WTC11 (cell line): ENCODE measurements at regions not wholly inside any gene's neighbourhood (a gene's known extent, or its start where the extent isn't known, plus 50 kb on each side); places are given as distances from the start of the nearest gene placed in this dataset.

Source experiments
- ATAC-seq: fragments of 200-7000 bp; cut with Tn5 transposase; 2 replicates; pipeline ENCODE4 v1.10.0; 2021; ENCODE audit warnings: mild to moderate bottlenecking, moderate library complexity
- CTCF ChIA-PET: fragments of 300-600 bp; sonication (Branson Sonifier 250); formaldehyde crosslinking; loops from one replicate; lab custom pipeline; 2021; ENCODE audit warnings: antibody characterized with exemption; lab: Charles Lee
- POLR2A ChIA-PET: fragments of 350-600 bp; sonication (Branson Sonifier 250); formaldehyde crosslinking; loops from one replicate; lab custom pipeline; 2021; ENCODE audit warnings: antibody characterized with exemption; lab: Charles Lee
- DNase-seq: peaks from one replicate; pipeline ENCODE4 v3.0.0; 2021; ENCODE audit warnings: low spot score
- H3K27ac Mint-ChIP-seq: 2 replicates; pipeline ENCODE4 v1.8.0; 2021; ENCODE audit warnings: mixed read lengths
- H3K27me3 Mint-ChIP-seq: 2 replicates; pipeline ENCODE4 v1.8.0; 2021; ENCODE audit warnings: low read depth, mild to moderate bottlenecking, moderate library complexity, mixed read lengths
- H3K36me3 Mint-ChIP-seq: 2 replicates; pipeline ENCODE4 v1.8.0; 2021; ENCODE audit warnings: mixed read lengths
- H3K4me1 Mint-ChIP-seq: 2 replicates; pipeline ENCODE4 v1.8.0; 2022; ENCODE audit warnings: mixed read lengths
- H3K4me3 Mint-ChIP-seq: 2 replicates; pipeline ENCODE4 v1.8.0; 2021; ENCODE audit warnings: mild to moderate bottlenecking, moderate library complexity, mixed read lengths
- H3K9me3 Mint-ChIP-seq: 2 replicates; pipeline ENCODE4 v1.8.0; 2021; ENCODE audit warnings: mixed read lengths
- ATF1 ChIP-seq: sonication (generic); formaldehyde crosslinking; IDR thresholded peaks from 2 replicates; pipeline ENCODE4 v1.8.1; 2023; ENCODE audit warnings: mild to moderate bottlenecking, moderate library complexity, missing genetic modification reagents
- ESRRA ChIP-seq: sonication (generic); formaldehyde crosslinking; IDR thresholded peaks from 2 replicates; pipeline ENCODE4 v1.8.1; 2022; ENCODE audit warnings: mild to moderate bottlenecking, missing genetic modification reagents, borderline replicate concordance
- FOXJ3 ChIP-seq: sonication (generic); formaldehyde crosslinking; IDR thresholded peaks from 2 replicates; pipeline ENCODE4 v1.9.0; 2021; ENCODE audit warnings: missing genetic modification reagents, mild to moderate bottlenecking, borderline replicate concordance
- FOXP1 ChIP-seq: sonication (generic); formaldehyde crosslinking; IDR thresholded peaks from 2 replicates; pipeline ENCODE4 v1.8.0; 2022; ENCODE audit warnings: missing genetic modification reagents, mild to moderate bottlenecking, moderate library complexity, borderline replicate concordance
- GABPB1 ChIP-seq: sonication (generic); formaldehyde crosslinking; IDR thresholded peaks from 2 replicates; pipeline ENCODE4 v1.8.1; 2023; ENCODE audit warnings: mild to moderate bottlenecking, missing genetic modification reagents
- IRF2 ChIP-seq: sonication (generic); formaldehyde crosslinking; IDR thresholded peaks from 2 replicates; pipeline ENCODE4 v1.8.0; 2022; ENCODE audit warnings: low read depth, missing genetic modification reagents, borderline replicate concordance
- KAT7 ChIP-seq: sonication (generic); formaldehyde crosslinking; IDR thresholded peaks from 2 replicates; pipeline ENCODE4 v1.8.1; 2023; ENCODE audit warnings: missing genetic modification reagents, mild to moderate bottlenecking, borderline replicate concordance
- NFATC4 ChIP-seq: fragments of 250-450 bp; sonication (Bioruptor Pico); IDR thresholded peaks from 2 replicates; pipeline ENCODE4 v1.9.0; 2021; ENCODE audit warnings: mild to moderate bottlenecking
- OVOL2 ChIP-seq: fragments of 250-450 bp; sonication (Bioruptor Pico); IDR thresholded peaks from 2 replicates; pipeline ENCODE4 v1.9.0; 2021; ENCODE audit warnings: mild to moderate bottlenecking, borderline replicate concordance
- PRRX2 ChIP-seq: fragments of 250-450 bp; sonication (Bioruptor Pico); IDR thresholded peaks from 2 replicates; pipeline ENCODE4 v1.8.0; 2021; ENCODE audit warnings: mild to moderate bottlenecking
- TP53 ChIP-seq: sonication (generic); formaldehyde crosslinking; IDR thresholded peaks from 2 replicates; pipeline ENCODE4 v1.8.1; 2023; ENCODE audit warnings: mild to moderate bottlenecking, missing genetic modification reagents
- ZNF121 ChIP-seq: sonication (generic); formaldehyde crosslinking; IDR thresholded peaks from 2 replicates; pipeline ENCODE4 v1.8.0; 2023; ENCODE audit warnings: missing genetic modification reagents
- ZNF317 ChIP-seq: sonication (generic); formaldehyde crosslinking; IDR thresholded peaks from 2 replicates; pipeline ENCODE4 v1.8.1; 2023; ENCODE audit warnings: low read depth, mild to moderate bottlenecking, moderate library complexity, missing genetic modification reagents, borderline replicate concordance
- ZNF671 ChIP-seq: fragments of 250-450 bp; sonication (Bioruptor Pico); IDR thresholded peaks from 2 replicates; pipeline ENCODE4 v1.8.0; 2021; ENCODE audit warnings: mild to moderate bottlenecking
- TF ChIP-seq, protein P1 (sequence below): sonication (generic); formaldehyde crosslinking; conservative IDR thresholded peaks from 2 replicates; pipeline ENCODE4 v1.8.1; 2023; ENCODE audit warnings: mild to moderate bottlenecking, low read depth, missing genetic modification reagents, moderate library complexity
- TF ChIP-seq, protein P2 (sequence below): fragments of 250-450 bp; sonication (Bioruptor Pico); IDR thresholded peaks from 2 replicates; pipeline ENCODE4 v1.9.0; 2021; ENCODE audit warnings: moderate library complexity, mild to moderate bottlenecking, inconsistent platforms, borderline replicate concordance
- TF ChIP-seq, protein P3 (sequence below): sonication (generic); formaldehyde crosslinking; IDR thresholded peaks from 2 replicates; pipeline ENCODE4 v1.8.0; 2022; ENCODE audit warnings: mild to moderate bottlenecking, missing genetic modification reagents
- TF ChIP-seq, protein P4 (sequence below): sonication (generic); formaldehyde crosslinking; conservative IDR thresholded peaks from 2 replicates; pipeline ENCODE4 v1.8.1; 2022; ENCODE audit warnings: mild to moderate bottlenecking, missing genetic modification reagents
- TF ChIP-seq, protein P5 (sequence below): fragments of 250-450 bp; sonication (Bioruptor Pico); IDR thresholded peaks from 2 replicates; pipeline ENCODE4 v1.9.0; 2021; ENCODE audit warnings: mild to moderate bottlenecking
- TF ChIP-seq, protein P6 (sequence below): fragments of 250-450 bp; sonication (Bioruptor Pico); IDR thresholded peaks from 2 replicates; pipeline ENCODE4 v1.9.0; 2021; ENCODE audit warnings: mild to moderate bottlenecking

DNA sequence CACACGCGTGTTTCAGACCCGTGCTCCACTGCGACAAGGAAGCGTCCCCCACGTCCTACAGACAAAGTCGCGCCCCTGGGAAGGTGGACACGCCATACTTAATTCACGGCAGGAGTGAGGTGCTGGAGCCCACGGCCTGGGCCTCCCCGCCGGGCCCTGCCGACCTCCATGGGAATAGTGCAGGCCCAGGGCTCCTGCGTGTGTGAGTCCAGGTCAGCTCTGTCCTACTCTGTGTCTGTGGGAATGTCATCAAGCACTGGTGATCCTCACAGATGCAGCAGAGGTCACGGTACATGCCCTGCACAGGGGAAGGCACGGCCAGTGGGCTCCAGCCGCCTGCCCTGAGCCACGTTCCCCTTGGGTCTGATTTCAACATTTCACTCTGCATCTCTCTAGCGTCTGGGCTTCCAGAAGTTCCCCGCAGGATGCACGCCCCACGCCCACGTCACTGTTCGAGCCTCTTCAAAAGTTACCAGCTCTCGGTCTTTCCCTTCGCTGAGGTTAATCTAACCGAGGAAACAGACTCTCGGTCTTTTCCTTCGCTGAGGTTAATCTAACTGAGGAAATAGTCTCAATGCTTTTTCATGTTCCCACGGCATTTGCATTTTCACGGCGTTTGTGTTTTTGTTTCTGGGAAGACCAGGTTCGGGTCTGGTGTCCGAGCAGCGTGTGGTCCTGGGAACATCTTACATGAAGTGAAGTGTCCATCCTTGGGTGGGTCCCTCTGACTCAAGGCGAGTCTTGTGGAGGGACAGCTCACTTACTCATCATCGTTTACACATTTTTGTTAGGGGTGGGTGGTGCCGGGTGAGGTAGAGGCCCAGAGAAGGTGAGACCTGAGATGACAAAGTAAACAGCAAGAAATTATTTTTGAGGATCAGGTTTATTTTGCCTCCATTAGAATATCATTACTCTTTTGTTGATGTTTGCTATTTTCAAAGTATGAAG, 157.3 kb upstream of the ALKAL2 start (continued):
- TF ChIP-seq, protein P1, sequence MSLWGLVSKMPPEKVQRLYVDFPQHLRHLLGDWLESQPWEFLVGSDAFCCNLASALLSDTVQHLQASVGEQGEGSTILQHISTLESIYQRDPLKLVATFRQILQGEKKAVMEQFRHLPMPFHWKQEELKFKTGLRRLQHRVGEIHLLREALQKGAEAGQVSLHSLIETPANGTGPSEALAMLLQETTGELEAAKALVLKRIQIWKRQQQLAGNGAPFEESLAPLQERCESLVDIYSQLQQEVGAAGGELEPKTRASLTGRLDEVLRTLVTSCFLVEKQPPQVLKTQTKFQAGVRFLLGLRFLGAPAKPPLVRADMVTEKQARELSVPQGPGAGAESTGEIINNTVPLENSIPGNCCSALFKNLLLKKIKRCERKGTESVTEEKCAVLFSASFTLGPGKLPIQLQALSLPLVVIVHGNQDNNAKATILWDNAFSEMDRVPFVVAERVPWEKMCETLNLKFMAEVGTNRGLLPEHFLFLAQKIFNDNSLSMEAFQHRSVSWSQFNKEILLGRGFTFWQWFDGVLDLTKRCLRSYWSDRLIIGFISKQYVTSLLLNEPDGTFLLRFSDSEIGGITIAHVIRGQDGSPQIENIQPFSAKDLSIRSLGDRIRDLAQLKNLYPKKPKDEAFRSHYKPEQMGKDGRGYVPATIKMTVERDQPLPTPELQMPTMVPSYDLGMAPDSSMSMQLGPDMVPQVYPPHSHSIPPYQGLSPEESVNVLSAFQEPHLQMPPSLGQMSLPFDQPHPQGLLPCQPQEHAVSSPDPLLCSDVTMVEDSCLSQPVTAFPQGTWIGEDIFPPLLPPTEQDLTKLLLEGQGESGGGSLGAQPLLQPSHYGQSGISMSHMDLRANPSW (CRISPR knock-in tag): no peak

DNA sequence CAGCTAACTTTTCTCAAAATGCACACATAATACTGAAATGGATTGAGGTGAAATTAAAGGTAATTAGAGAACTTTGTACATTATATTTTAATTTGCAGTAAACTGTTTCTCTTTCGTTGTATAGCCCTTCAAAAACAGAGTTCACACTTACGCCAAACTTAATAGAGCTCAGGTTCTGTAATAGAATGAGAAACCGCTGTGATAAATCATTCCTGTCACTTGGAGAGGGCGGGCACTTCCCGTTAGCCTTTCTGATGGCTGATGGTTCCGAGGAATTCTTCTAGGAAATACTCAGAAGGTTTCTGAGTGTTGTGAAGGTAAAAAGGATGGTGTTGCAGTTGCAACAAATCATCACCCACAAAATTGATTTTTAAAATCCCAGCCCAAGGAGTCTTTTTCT, 155.8 kb upstream of the ALKAL2 start:
- no peaks in the 10 kb centered on the region for H3K36me3 Mint-ChIP-seq
- CTCF ChIA-PET: interaction anchor here (1.2 kb wide), 1 partner anchor 58 kb away, joined by 4 read pairs; no protein-coding TSS in a partner anchor
- H3K9me3 Mint-ChIP-seq: no peaks in the 10 kb centered on the region
- H3K27me3 Mint-ChIP-seq: peaks cover 4% of the 10 kb centered on the region; the same call in 1 of the 2 replicates
- DNase-seq: no peak
- no peak overlapping the region for H3K4me3 Mint-ChIP-seq
- no peak for ATAC-seq
- POLR2A ChIA-PET: no interaction called here
- no peak overlapping the region for H3K27ac Mint-ChIP-seq
- H3K4me1 Mint-ChIP-seq: 0 out of 2 replicates have a peak, but pooled peaks cover 2% of the 10 kb centered on the region
- TF ChIP-seq NFATC4 (CRISPR knock-in tag) (no peak), ATF1 (CRISPR knock-in tag) (no peak), TP53 (no peak), OVOL2 (CRISPR knock-in tag) (no peak), ZNF121 (CRISPR knock-in tag) (no peak), FOXP1 (CRISPR knock-in tag) (no peak), GABPB1 (no peak), IRF2 (no peak), KAT7 (no peak), FOXJ3 (CRISPR knock-in tag) (no peak), PRRX2 (no peak), ZNF317 (no peak), ESRRA (CRISPR knock-in tag) (no peak), ZNF671 (no peak)
- TF ChIP-seq, protein P2, sequence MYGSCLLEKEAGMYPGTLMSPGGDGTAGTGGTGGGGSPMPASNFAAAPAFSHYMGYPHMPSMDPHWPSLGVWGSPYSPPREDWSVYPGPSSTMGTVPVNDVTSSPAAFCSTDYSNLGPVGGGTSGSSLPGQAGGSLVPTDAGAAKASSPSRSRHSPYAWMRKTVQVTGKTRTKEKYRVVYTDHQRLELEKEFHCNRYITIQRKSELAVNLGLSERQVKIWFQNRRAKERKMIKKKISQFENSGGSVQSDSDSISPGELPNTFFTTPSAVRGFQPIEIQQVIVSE: no peak
- TF ChIP-seq, protein P3, sequence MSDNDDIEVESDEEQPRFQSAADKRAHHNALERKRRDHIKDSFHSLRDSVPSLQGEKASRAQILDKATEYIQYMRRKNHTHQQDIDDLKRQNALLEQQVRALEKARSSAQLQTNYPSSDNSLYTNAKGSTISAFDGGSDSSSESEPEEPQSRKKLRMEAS (CRISPR knock-in tag): no peak
- TF ChIP-seq, protein P4, sequence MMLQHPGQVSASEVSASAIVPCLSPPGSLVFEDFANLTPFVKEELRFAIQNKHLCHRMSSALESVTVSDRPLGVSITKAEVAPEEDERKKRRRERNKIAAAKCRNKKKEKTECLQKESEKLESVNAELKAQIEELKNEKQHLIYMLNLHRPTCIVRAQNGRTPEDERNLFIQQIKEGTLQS (CRISPR knock-in tag): no peak
- TF ChIP-seq, protein P5, sequence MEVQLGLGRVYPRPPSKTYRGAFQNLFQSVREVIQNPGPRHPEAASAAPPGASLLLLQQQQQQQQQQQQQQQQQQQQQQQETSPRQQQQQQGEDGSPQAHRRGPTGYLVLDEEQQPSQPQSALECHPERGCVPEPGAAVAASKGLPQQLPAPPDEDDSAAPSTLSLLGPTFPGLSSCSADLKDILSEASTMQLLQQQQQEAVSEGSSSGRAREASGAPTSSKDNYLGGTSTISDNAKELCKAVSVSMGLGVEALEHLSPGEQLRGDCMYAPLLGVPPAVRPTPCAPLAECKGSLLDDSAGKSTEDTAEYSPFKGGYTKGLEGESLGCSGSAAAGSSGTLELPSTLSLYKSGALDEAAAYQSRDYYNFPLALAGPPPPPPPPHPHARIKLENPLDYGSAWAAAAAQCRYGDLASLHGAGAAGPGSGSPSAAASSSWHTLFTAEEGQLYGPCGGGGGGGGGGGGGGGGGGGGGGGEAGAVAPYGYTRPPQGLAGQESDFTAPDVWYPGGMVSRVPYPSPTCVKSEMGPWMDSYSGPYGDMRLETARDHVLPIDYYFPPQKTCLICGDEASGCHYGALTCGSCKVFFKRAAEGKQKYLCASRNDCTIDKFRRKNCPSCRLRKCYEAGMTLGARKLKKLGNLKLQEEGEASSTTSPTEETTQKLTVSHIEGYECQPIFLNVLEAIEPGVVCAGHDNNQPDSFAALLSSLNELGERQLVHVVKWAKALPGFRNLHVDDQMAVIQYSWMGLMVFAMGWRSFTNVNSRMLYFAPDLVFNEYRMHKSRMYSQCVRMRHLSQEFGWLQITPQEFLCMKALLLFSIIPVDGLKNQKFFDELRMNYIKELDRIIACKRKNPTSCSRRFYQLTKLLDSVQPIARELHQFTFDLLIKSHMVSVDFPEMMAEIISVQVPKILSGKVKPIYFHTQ (CRISPR knock-in tag): no peak
- TF ChIP-seq, protein P6, sequence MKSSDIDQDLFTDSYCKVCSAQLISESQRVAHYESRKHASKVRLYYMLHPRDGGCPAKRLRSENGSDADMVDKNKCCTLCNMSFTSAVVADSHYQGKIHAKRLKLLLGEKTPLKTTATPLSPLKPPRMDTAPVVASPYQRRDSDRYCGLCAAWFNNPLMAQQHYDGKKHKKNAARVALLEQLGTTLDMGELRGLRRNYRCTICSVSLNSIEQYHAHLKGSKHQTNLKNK (CRISPR knock-in tag): no peak
